IMR-90 (cell line): ENCODE measurements at regions not wholly inside any gene's neighbourhood (a gene's known extent, or its start where the extent isn't known, plus 50 kb on each side); places are given as distances from the start of the nearest gene placed in this dataset.

ENCODE experiments used
- ATAC-seq: fragments of 200-7000 bp; cut with Tn5 transposase; 2 replicates; pipeline ENCODE4 v1.9.1; 2020; ENCODE audit warnings: low read depth, mild to moderate bottlenecking, moderate library complexity
- BruUV-seq: library from RNA; stranded (reverse); fragments of 400-500 nt; replicated peaks from 2 replicates; lab custom pipeline; 2021; lab: Mats Ljungman, UMichigan
- CTCF ChIA-PET: fragments of 300-600 bp; formaldehyde crosslinking; extraction: SDS; loops from one replicate; lab custom pipeline; 2021; ENCODE audit warnings: antibody characterized with exemption; lab: Yijun Ruan, JAX
- POLR2A ChIA-PET: fragments of 300-600 bp; sonication (Branson Sonifier 250); formaldehyde crosslinking; loops from one replicate; lab custom pipeline; 2022; ENCODE audit warnings: antibody characterized with exemption; ENCODE audit not compliant: unreplicated experiment; lab: Charles Lee
- DNase-seq: peaks from one replicate; pipeline ENCODE4 v3.0.0; 2013
- H2AFZ ChIP-seq: replicated peaks from 2 replicates; pipeline ENCODE3; 2013; ENCODE audit warnings: low read length, mild to moderate bottlenecking; ENCODE audit not compliant: poor library complexity
- H2AK5ac ChIP-seq: 2 replicates; pipeline ENCODE4 v1.6.1; 2013; ENCODE audit warnings: low read depth, low read length, inconsistent platforms
- H2AK9ac ChIP-seq: replicated peaks from 2 replicates; pipeline ENCODE3; 2013; ENCODE audit warnings: mild to moderate bottlenecking, low read depth, low read length, moderate library complexity; ENCODE audit not compliant: poor library complexity
- H2BK120ac ChIP-seq: 2 replicates; pipeline ENCODE4 v1.6.1; 2013; ENCODE audit warnings: low read depth, low read length, inconsistent platforms
- H2BK15ac ChIP-seq: 3 replicates; pipeline ENCODE4 v1.6.1; 2013; ENCODE audit warnings: low read depth, low read length, inconsistent platforms
- H2BK20ac ChIP-seq: 2 replicates; pipeline ENCODE4 v1.6.1; 2013; ENCODE audit warnings: low read depth, mild to moderate bottlenecking, inconsistent platforms, low read length, moderate library complexity
- H2BK5ac ChIP-seq: 2 replicates; pipeline ENCODE4 v1.6.1; 2013; ENCODE audit warnings: mild to moderate bottlenecking, low read depth, low read length, inconsistent platforms; ENCODE audit not compliant: poor library complexity, severe bottlenecking
- H3K14ac ChIP-seq: replicated peaks from 2 replicates; pipeline ENCODE4 v1.6.1; 2013; ENCODE audit warnings: low read depth, low read length, inconsistent platforms
- H3K18ac ChIP-seq: 2 replicates; pipeline ENCODE4 v1.6.1; 2013; ENCODE audit warnings: low read depth, low read length, control low read depth
- H3K23ac ChIP-seq: 2 replicates; pipeline ENCODE4 v1.6.1; 2013; ENCODE audit warnings: low read depth, low read length, inconsistent platforms
- H3K27ac ChIP-seq: 2 replicates; pipeline ENCODE4 v1.5.1; 2013; ENCODE audit warnings: mild to moderate bottlenecking, control low read depth, low read length; ENCODE audit not compliant: insufficient read depth
- H3K27me3 ChIP-seq: 2 replicates; pipeline ENCODE4 v1.6.1; 2013; ENCODE audit warnings: low read length; ENCODE audit not compliant: control insufficient read depth, insufficient read depth
- H3K36me3 ChIP-seq: 2 replicates; pipeline ENCODE4 v1.6.1; 2013; ENCODE audit warnings: low read length, mixed read lengths; ENCODE audit not compliant: control insufficient read depth, insufficient read depth
- H3K4ac ChIP-seq: 2 replicates; pipeline ENCODE4 v1.6.1; 2013; ENCODE audit warnings: low read depth, low read length, inconsistent platforms
- H3K4me1 ChIP-seq: 2 replicates; pipeline ENCODE4 v1.6.1; 2013; ENCODE audit warnings: low read length, mixed read lengths; ENCODE audit not compliant: control insufficient read depth, insufficient read depth
- H3K4me2 ChIP-seq: 2 replicates; pipeline ENCODE4 v1.6.1; 2013; ENCODE audit warnings: low read depth, mild to moderate bottlenecking, control low read depth, low read length, moderate library complexity
- H3K4me3 ChIP-seq: 2 replicates; pipeline ENCODE4 v1.5.1; 2013; ENCODE audit warnings: low read depth, mild to moderate bottlenecking, control low read depth, low read length, moderate library complexity; ENCODE audit not compliant: insufficient read depth
- H3K56ac ChIP-seq: 2 replicates; pipeline ENCODE4 v1.6.1; 2013; ENCODE audit warnings: low read length, inconsistent platforms; ENCODE audit not compliant: insufficient read depth; ENCODE audit errors: extremely low read depth
- H3K79me1 ChIP-seq, 2 experiments: 2 replicates each; pipeline ENCODE4 v1.6.1; 2013; ENCODE audit warnings: low read length in 2 of 2, inconsistent platforms in 1 of 2, low read depth in 1 of 2
- H3K9ac ChIP-seq: 2 replicates; pipeline ENCODE4 v1.6.1; 2013; ENCODE audit warnings: low read depth, low read length, control low read depth
- H3K9me1 ChIP-seq: 2 replicates; pipeline ENCODE4 v1.6.1; 2013; ENCODE audit warnings: low read length, inconsistent platforms; ENCODE audit not compliant: insufficient read depth
- H3K9me3 ChIP-seq: 2 replicates; pipeline ENCODE4 v1.6.1; 2013; ENCODE audit warnings: low read length; ENCODE audit not compliant: control insufficient read depth, insufficient read depth
- H4K20me1 ChIP-seq: 2 replicates; pipeline ENCODE4 v1.6.1; 2013; ENCODE audit warnings: low read length, inconsistent platforms; ENCODE audit not compliant: insufficient read depth
- H4K5ac ChIP-seq: 2 replicates; pipeline ENCODE4 v1.6.1; 2013; ENCODE audit warnings: mild to moderate bottlenecking, low read depth, low read length, control low read depth
- H4K8ac ChIP-seq, 2 experiments: 2 replicates each; pipeline ENCODE4 v1.6.1; 2013; ENCODE audit warnings: low read depth in 2 of 2, low read length in 2 of 2, control low read depth in 1 of 2, inconsistent platforms in 1 of 2
- H4K91ac ChIP-seq: 2 replicates; pipeline ENCODE4 v1.6.1; 2013; ENCODE audit warnings: low read depth, low read length, inconsistent platforms; ENCODE audit not compliant: insufficient read depth
- CEBPB ChIP-seq: IDR thresholded peaks from 2 replicates; pipeline ENCODE4 v1.6.1; 2012; ENCODE audit warnings: low read depth, low read length, improper control_type of control experiment
- MAZ ChIP-seq: IDR thresholded peaks from 2 replicates; pipeline ENCODE4 v1.6.1; 2012; ENCODE audit warnings: low read depth, mild to moderate bottlenecking, low read length, improper control_type of control experiment, moderate library complexity, borderline replicate concordance
- POLR2A ChIP-seq: IDR thresholded peaks from 2 replicates; pipeline ENCODE4 v1.6.1; 2012; ENCODE audit warnings: mild to moderate bottlenecking, low read depth, low read length
- RFX5 ChIP-seq: IDR thresholded peaks from 2 replicates; pipeline ENCODE4 v1.8.0; 2012; ENCODE audit warnings: low read depth, mild to moderate bottlenecking, low read length, moderate library complexity
- SMC3 ChIP-seq: fragments of 150-350 bp; IDR thresholded peaks from 2 replicates; pipeline ENCODE4 v1.6.1; 2016; ENCODE audit warnings: low read depth, mild to moderate bottlenecking, antibody characterized with exemption, low read length, moderate library complexity
- WGBS, 2 experiments: methylation state at CpG; one replicate each; pipeline versions ENCODE4 v1.1.5 to v1.1.7; 2013; ENCODE audit warnings: missing lambda C conversion rate in 2 of 2; ENCODE audit not compliant: insufficient read length in 1 of 2; ENCODE audit errors: extremely low coverage in 2 of 2; 5-methylcytosine and 5-hydroxymethylcytosine counted together
- dilution Hi-C: fragments of 300-500 bp; cut with HindIII; formaldehyde crosslinking; loops from one replicate; pipeline ENCODE4 v1.14.3; 2018; ENCODE audit warnings: low sequenced_read_pairs; ENCODE audit not compliant: unreplicated experiment
- in situ Hi-C: fragments of 300-500 bp; cut with MboI; formaldehyde crosslinking; loops from 3 replicates; pipeline ENCODE4 v1.14.3; 2019; ENCODE audit warnings: low sequenced_read_pairs, inconsistent platforms, mixed read lengths
- intact Hi-C: fragments of 100-400 bp; cut with micrococcal nuclease; formaldehyde crosslinking; loops from 2 replicates; pipeline ENCODE4 v1.10.0; 2022

- TF ChIP-seq CEBPB (no peak), SMC3 (no peak), POLR2A (no peak), MAZ (no peak), RFX5 (no peak)
- CTCF ChIA-PET = no interaction called here
Observed at GRCh38 chr1:110266834-110267233, 56.7 kb downstream of the KCNC4 start.

More at GRCh38 chr1:110266834-110267233, 56.7 kb downstream of the KCNC4 start:
- Histone ChIP-seq H3K27me3 (peaks cover 39% of the 10 kb centered on the region), H3K79me1 (no peaks in the 10 kb centered on the region), H3K9me3 (no peaks in the 10 kb centered on the region), H2BK15ac (no peak overlapping the region), H2AK5ac (no peak overlapping the region), H4K5ac (no peak overlapping the region), H3K4me2 (no peak overlapping the region), H2BK120ac (no peak overlapping the region), H3K56ac (no peak overlapping the region), H2AK9ac (no peak overlapping the region), H3K9ac (no peak overlapping the region), H3K4ac (no peak overlapping the region), H4K20me1 (no peaks in the 10 kb centered on the region), H3K9me1 (no peaks in the 10 kb centered on the region), H3K4me3 (no peak overlapping the region), H3K4me1 (no peaks in the 10 kb centered on the region), H3K18ac (no peak overlapping the region), H3K14ac (no peak overlapping the region), H3K36me3 (no peaks in the 10 kb centered on the region), H4K8ac (no peak overlapping the region), H2AFZ (no peak overlapping the region), H4K91ac (no peak overlapping the region), H3K27ac (no peak overlapping the region), H3K23ac (no peak overlapping the region), H2BK20ac (no peak overlapping the region), H2BK5ac (no peak overlapping the region)
- BruUV-seq = no TSS peak
- WGBS, 2 experiments = 60% methylated on average over 1 of the region's 4 CpGs; no CpG with 5 or more reads in 1 of the 2 experiments
- POLR2A ChIA-PET = no interaction called here
- intact Hi-C loops (no loop called here), in situ Hi-C loops (no loop called here), dilution Hi-C loops (no loop called here)
- DNase-seq = no peak
- no peak for ATAC-seq
